Activated CD4-positive, alpha-beta memory T cell treated with anti-CD3 and anti-CD28 coated beads, Interleukin-2, amount 10 ng/mL, durations not matched to agents 7 days and 5 days (primary cell): ENCODE measurements at regions not wholly inside any gene's neighbourhood (a gene's known extent, or its start where the extent isn't known, plus 50 kb on each side); places are given as distances from the start of the nearest gene placed in this dataset.
"Not testable (repeated sequence)": the region's sequence is repeated elsewhere in the genome, so short reads cannot be mapped to it uniquely, and the experiment has no call there.

Source experiments
- CTCF ChIA-PET: fragments of 350-600 bp; sonication (Branson Sonifier 250); formaldehyde crosslinking; loops from one replicate; lab custom pipeline; 2021; ENCODE audit warnings: antibody characterized with exemption, inconsistent platforms; lab: Charles Lee
- POLR2A ChIA-PET: fragments of 350-600 bp; sonication (Branson Sonifier 250); formaldehyde crosslinking; loops from one replicate; lab custom pipeline; 2021; ENCODE audit warnings: antibody characterized with exemption; lab: Charles Lee
- DNase-seq: peaks from one replicate; pipeline ENCODE4 v3.0.0-alpha.2; 2020
- H3K27ac Mint-ChIP-seq: one replicate; pipeline ENCODE4 v1.8.0; 2021; ENCODE audit warnings: mild to moderate bottlenecking, mixed read lengths
- H3K27me3 Mint-ChIP-seq: one replicate; pipeline ENCODE4 v1.8.0; 2021; ENCODE audit warnings: mixed read lengths
- H3K36me3 Mint-ChIP-seq: one replicate; pipeline ENCODE4 v1.8.0; 2021; ENCODE audit warnings: low read depth, mixed read lengths
- H3K4me1 Mint-ChIP-seq: one replicate; pipeline ENCODE4 v1.8.0; 2021; ENCODE audit warnings: mixed read lengths
- H3K4me3 Mint-ChIP-seq: one replicate; pipeline ENCODE4 v1.8.0; 2021; ENCODE audit warnings: mild to moderate bottlenecking, mixed read lengths
- H3K9me3 Mint-ChIP-seq: one replicate; pipeline ENCODE4 v1.8.0; 2021; ENCODE audit warnings: mixed read lengths

GRCh38 chr6:133778414-133779130, 110.3 kb upstream of the TCF21 start:
- Mint-ChIP-seq H3K36me3 (no peaks in the 10 kb centered on the region), H3K9me3 (no peaks in the 10 kb centered on the region), H3K27ac (no peak overlapping the region), H3K27me3 (no peaks in the 10 kb centered on the region), H3K4me3 (no peak overlapping the region), H3K4me1 (peaks cover 2% of the 10 kb centered on the region)
- CTCF ChIA-PET, result no interaction called here
- POLR2A ChIA-PET, result no interaction called here
- DNase-seq, result no peak

GRCh38 chr6:133779916-133780695, 108.8 kb upstream of the TCF21 start:
- H3K27me3 Mint-ChIP-seq, result no peaks in the 10 kb centered on the region
- H3K4me3 Mint-ChIP-seq, result no peak overlapping the region
- H3K36me3 Mint-ChIP-seq, result no peaks in the 10 kb centered on the region
- ChIA-PET CTCF (no interaction called here), POLR2A (no interaction called here)
- H3K4me1 Mint-ChIP-seq, result no peaks in the 10 kb centered on the region
- no peaks in the 10 kb centered on the region for H3K9me3 Mint-ChIP-seq
- no peak for DNase-seq
- H3K27ac Mint-ChIP-seq, result no peak overlapping the region

- Mint-ChIP-seq H3K27ac (no peak overlapping the region), H3K4me3 (no peak overlapping the region), H3K4me1 (no peaks in the 10 kb centered on the region), H3K9me3 (no peaks in the 10 kb centered on the region), H3K27me3 (no peaks in the 10 kb centered on the region), H3K36me3 (no peaks in the 10 kb centered on the region)
- CTCF ChIA-PET, result no interaction called here
- DNase-seq, result no peak
- POLR2A ChIA-PET, result no interaction called here
Measured at GRCh38 chr6:133786016-133786415, 102.9 kb upstream of the TCF21 start.

- CTCF ChIA-PET, result no interaction called here
- DNase-seq, result no peak
Measured at GRCh38 chr6:133787122-133787521, 101.8 kb upstream of the TCF21 start.

DNA sequence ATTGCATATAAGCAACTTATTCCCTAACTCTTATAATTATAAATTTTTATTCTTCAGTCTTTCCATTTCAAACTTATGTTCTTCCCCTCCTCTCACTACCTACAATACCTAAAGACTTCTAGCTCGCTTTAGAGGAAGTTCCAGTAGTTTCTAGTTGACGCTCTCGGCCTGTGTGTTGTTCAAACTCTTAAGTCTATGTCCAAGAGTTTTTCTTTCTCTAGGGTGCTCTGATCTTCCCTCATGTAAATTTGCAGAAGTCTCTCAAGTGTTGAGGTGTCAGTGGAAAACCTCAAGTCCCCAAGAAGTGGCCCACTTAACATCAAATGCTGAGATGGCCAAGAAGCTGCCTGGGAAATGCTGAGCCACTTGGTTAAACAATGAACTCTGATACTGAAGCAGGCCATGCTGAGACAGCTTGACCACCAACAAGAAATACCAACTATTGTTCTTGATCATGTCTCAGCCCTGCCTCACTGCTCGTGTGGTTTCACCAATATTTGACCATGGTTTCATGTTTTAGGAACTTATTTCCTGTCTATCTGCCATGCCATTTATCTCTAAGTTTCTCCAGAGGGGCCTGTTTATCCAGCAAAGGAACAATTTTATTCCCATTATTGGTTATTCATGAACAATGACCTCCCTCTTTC, 100.9 kb upstream of the TCF21 start:
- CTCF ChIA-PET, result no interaction called here
- Mint-ChIP-seq H3K4me1 (no peaks in the 10 kb centered on the region), H3K27me3 (no peaks in the 10 kb centered on the region), H3K4me3 (no peak overlapping the region), H3K27ac (no peak overlapping the region), H3K36me3 (no peaks in the 10 kb centered on the region), H3K9me3 (no peaks in the 10 kb centered on the region)
- DNase-seq, result no peak
- POLR2A ChIA-PET, result no interaction called here

More at GRCh38 chr6:133787122-133787521, 101.8 kb upstream of the TCF21 start:
- Mint-ChIP-seq H3K4me3 (no peak overlapping the region), H3K4me1 (no peaks in the 10 kb centered on the region), H3K27me3 (no peaks in the 10 kb centered on the region), H3K27ac (no peak overlapping the region), H3K9me3 (no peaks in the 10 kb centered on the region), H3K36me3 (no peaks in the 10 kb centered on the region)
- POLR2A ChIA-PET, result no interaction called here

DNA sequence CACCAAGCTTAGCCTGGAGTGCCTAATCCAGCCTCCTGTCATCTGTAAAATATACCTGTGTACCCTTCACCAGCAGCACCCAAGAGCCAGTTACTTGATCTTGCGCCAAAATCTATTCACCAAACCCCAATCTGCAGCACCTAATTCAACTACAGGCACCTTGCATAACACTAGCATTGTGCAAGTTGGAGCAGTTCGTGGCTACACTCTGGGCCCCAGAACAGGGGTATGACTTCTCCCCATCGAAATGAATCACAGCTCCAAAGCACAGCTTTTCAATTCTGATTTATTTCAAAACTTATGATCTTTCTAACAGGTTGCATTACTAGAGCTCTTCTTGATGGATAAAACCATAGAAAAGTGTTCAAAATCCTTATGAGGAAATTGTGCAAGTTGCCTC, 100.4 kb upstream of the TCF21 start:
- POLR2A ChIA-PET, result no interaction called here
- H3K4me1 Mint-ChIP-seq, result no peaks in the 10 kb centered on the region
- no peak overlapping the region for H3K4me3 Mint-ChIP-seq
- H3K36me3 Mint-ChIP-seq, result no peaks in the 10 kb centered on the region
- H3K27ac Mint-ChIP-seq, result no peak overlapping the region
- no peaks in the 10 kb centered on the region for H3K27me3 Mint-ChIP-seq
- DNase-seq, result no peak
- CTCF ChIA-PET, result no interaction called here
- H3K9me3 Mint-ChIP-seq, result no peaks in the 10 kb centered on the region

GRCh38 chr6:133789449-133789848, 99.5 kb upstream of the TCF21 start:
- H3K4me1 Mint-ChIP-seq, CTCF ChIA-PET, H3K27me3 Mint-ChIP-seq, H3K36me3 Mint-ChIP-seq, H3K4me3 Mint-ChIP-seq, POLR2A ChIA-PET, H3K27ac Mint-ChIP-seq, DNase-seq, H3K9me3 Mint-ChIP-seq: not testable (repeated sequence)

- POLR2A ChIA-PET, DNase-seq, H3K4me3 Mint-ChIP-seq, CTCF ChIA-PET, H3K9me3 Mint-ChIP-seq, H3K36me3 Mint-ChIP-seq, H3K27ac Mint-ChIP-seq, H3K4me1 Mint-ChIP-seq, H3K27me3 Mint-ChIP-seq: not testable (repeated sequence)
Measured at GRCh38 chr6:133790756-133791155, 98.2 kb upstream of the TCF21 start.

DNA sequence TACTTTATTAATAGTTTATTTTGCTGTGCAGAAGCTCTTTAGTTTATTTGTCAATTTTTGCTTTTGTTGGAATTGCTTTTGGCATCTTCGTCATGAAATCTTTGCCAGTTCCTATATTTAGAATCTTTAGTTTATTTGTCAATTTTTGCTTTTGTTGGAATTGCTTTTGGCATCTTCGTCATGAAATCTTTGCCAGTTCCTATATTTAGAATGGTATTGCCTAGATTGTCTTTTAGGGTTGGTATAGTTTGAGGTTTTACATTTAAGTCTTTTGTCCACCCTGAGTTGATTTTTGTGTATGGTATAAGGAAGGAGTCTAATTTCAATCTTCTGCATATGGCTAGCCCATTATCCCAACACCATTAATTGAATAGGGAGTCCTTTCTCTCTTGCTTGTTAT, 93.9 kb upstream of the TCF21 start:
- H3K36me3 Mint-ChIP-seq, CTCF ChIA-PET: not testable (repeated sequence)

GRCh38 chr6:133796235-133796634, 92.7 kb upstream of the TCF21 start:
- H3K27me3 Mint-ChIP-seq, result no peaks in the 10 kb centered on the region
- H3K36me3 Mint-ChIP-seq, result no peaks in the 10 kb centered on the region
- DNase-seq, result no peak
- H3K9me3 Mint-ChIP-seq, result no peaks in the 10 kb centered on the region
- ChIA-PET CTCF (no interaction called here), POLR2A (no interaction called here)
- H3K27ac Mint-ChIP-seq, result no peak overlapping the region
- no peaks in the 10 kb centered on the region for H3K4me1 Mint-ChIP-seq
- no peak overlapping the region for H3K4me3 Mint-ChIP-seq

More for the DNA sequence above, 93.9 kb upstream of the TCF21 start:
- H3K27ac Mint-ChIP-seq, H3K4me3 Mint-ChIP-seq, DNase-seq, H3K27me3 Mint-ChIP-seq, H3K9me3 Mint-ChIP-seq, H3K4me1 Mint-ChIP-seq, POLR2A ChIA-PET: not testable (repeated sequence)

DNA sequence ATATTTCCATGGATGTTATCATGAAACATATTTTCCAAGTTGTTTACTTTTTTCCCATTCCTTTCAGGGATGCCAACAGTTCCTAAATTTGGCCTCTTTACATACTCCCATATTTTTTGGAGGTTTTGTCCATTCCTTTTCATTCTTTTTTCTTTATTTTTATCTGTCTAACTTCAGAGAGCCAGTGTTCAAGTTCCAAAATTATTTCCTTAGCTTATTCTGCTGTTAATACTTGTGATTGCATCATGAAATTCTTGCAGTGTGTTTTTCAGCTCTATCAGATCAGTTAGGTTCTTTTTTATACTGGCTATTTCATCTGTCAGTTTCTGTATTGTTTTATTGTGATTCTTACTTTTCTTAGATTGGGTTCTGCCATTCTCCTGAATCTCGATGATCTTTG, 89.9 kb upstream of the TCF21 start:
- ChIA-PET POLR2A (no interaction called here), CTCF (no interaction called here)
- Mint-ChIP-seq H3K27ac (no peak overlapping the region), H3K9me3 (no peaks in the 10 kb centered on the region), H3K4me3 (no peak overlapping the region), H3K36me3 (no peaks in the 10 kb centered on the region), H3K4me1 (no peaks in the 10 kb centered on the region), H3K27me3 (no peaks in the 10 kb centered on the region)
- DNase-seq, result no peak

DNA sequence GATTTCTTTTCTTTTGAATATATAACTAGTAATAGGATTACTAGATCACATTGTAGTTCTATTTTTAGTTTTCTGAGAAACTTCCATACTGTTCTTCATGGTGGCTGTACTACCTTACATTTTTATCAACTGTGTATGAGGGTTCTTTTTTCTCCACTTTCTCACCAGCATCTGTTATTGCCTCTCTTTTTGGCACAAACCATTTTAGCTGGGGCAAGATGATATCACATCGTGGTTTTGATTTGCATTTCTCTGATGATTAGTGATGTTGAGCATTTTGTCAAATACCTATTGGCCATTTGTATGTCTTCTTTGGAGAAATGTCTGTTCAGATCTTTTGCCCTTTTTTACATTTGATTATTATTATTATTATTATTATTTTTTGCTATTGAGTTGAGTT, 86.1 kb upstream of the TCF21 start:
- H3K9me3 Mint-ChIP-seq, result no peaks in the 10 kb centered on the region
- H3K27ac Mint-ChIP-seq, result no peak overlapping the region
- POLR2A ChIA-PET, result no interaction called here
- H3K36me3 Mint-ChIP-seq, result no peaks in the 10 kb centered on the region
- H3K4me3 Mint-ChIP-seq, result no peak overlapping the region
- peaks cover 2% of the 10 kb centered on the region for H3K27me3 Mint-ChIP-seq
- H3K4me1 Mint-ChIP-seq, result no peaks in the 10 kb centered on the region
- CTCF ChIA-PET, result no interaction called here
- DNase-seq, result no peak

- no peaks in the 10 kb centered on the region for H3K9me3 Mint-ChIP-seq
- POLR2A ChIA-PET, result no interaction called here
- CTCF ChIA-PET, result no interaction called here
Measured at GRCh38 chr6:133804265-133804664, 84.6 kb upstream of the TCF21 start.

More at GRCh38 chr6:133804265-133804664, 84.6 kb upstream of the TCF21 start:
- H3K27me3 Mint-ChIP-seq, result peaks cover 2% of the 10 kb centered on the region
- no peaks in the 10 kb centered on the region for H3K36me3 Mint-ChIP-seq
- H3K27ac Mint-ChIP-seq, result no peak overlapping the region
- H3K4me1 Mint-ChIP-seq, result no peaks in the 10 kb centered on the region
- DNase-seq, result no peak
- H3K4me3 Mint-ChIP-seq, result no peak overlapping the region
